ENCODE measurements at regions not wholly inside any gene's neighbourhood (a gene's known extent, or its start where the extent isn't known, plus 50 kb on each side); places are given as distances from the start of the nearest gene placed in this dataset.

- Histone ChIP-seq H3K4me3 (ENCODE audit: extremely low read depth in 1 of 4, insufficient read depth in 2 of 4, low read depth in 3 of 4, low read length in 4 of 4) (no peak overlapping the region), H4K91ac (replicated peaks; ENCODE audit: insufficient read length, low read length) (no peak overlapping the region), H4K20me1 (replicated peaks in 1 of 2; ENCODE audit: control insufficient read depth in 1 of 2, insufficient read depth in 2 of 2, low read length in 2 of 2) (no peaks in the 10 kb centered on the region), H3K14ac (ENCODE audit: insufficient read length) (no peak overlapping the region), H2AK5ac (ENCODE audit: low read depth, low read length) (no peak overlapping the region), H3K23me2 (ENCODE audit: low read depth, low read length) (no peaks in the 10 kb centered on the region), H3K56ac (replicated peaks; ENCODE audit: insufficient read length, low read depth, low read length) (no peak overlapping the region), H3K4me2 (ENCODE audit: insufficient read depth in 1 of 2, low read depth in 2 of 2, low read length in 2 of 2) (no peak overlapping the region), H3K36me3 (ENCODE audit: control insufficient read depth in 2 of 4, insufficient read depth in 4 of 4, low read length in 3 of 4) (no peaks in the 10 kb centered on the region), H2BK120ac (replicated peaks; ENCODE audit: low read depth, low read length) (no peak overlapping the region), H3K4me1 (replicated peaks in 1 of 4; ENCODE audit: control insufficient read depth in 3 of 4, insufficient read depth in 4 of 4, low read length in 3 of 4) (no peaks in the 10 kb centered on the region), H3K79me2 (ENCODE audit: control insufficient read depth in 1 of 2, insufficient read depth in 2 of 2, low read length in 2 of 2) (no peaks in the 10 kb centered on the region), H2AFZ (ENCODE audit: low read length) (no peak overlapping the region), H3K9me3 (ENCODE audit: insufficient read depth in 2 of 2, low read depth in 1 of 2, low read length in 1 of 2) (no peaks in the 10 kb centered on the region), H2BK20ac (ENCODE audit: low read length) (no peak overlapping the region), H3K9ac (replicated peaks in 1 of 4; ENCODE audit: extremely low read depth in 1 of 4, low read depth in 3 of 4, low read length in 3 of 4) (no peak overlapping the region), H4K8ac (ENCODE audit: extremely low read depth, insufficient read depth, low read length) (no peak overlapping the region), H2BK12ac (ENCODE audit: low read depth, low read length) (no peak overlapping the region), H3K18ac (ENCODE audit: extremely low read depth, low read length) (no peak overlapping the region), H3K27ac (ENCODE audit: low read depth, low read length) (no peak overlapping the region), H2BK15ac (ENCODE audit: low read length) (no peak overlapping the region), H3K4ac (replicated peaks; ENCODE audit: insufficient read length, low read depth, low read length) (no peak overlapping the region), H3K79me1 (ENCODE audit: low read depth, low read length) (no peaks in the 10 kb centered on the region), H2BK5ac (ENCODE audit: low read depth, low read length) (no peak overlapping the region), H3K23ac (ENCODE audit: insufficient read length) (no peak overlapping the region), H4K5ac (ENCODE audit: insufficient read length, low read depth, low read length) (no peak overlapping the region), H3K27me3 (replicated peaks in 1 of 4; ENCODE audit: control insufficient read depth in 3 of 4, extremely low read depth in 1 of 4, insufficient read depth in 3 of 4, low read length in 3 of 4) (no peaks in the 10 kb centered on the region)
- FAIRE-seq (no peak), DNase-seq (ENCODE audit: low read depth in 1 of 2, low spot score in 2 of 2) (no peak)
- WGBS, 2 experiments (ENCODE audit: extremely low coverage in 1 of 2, insufficient coverage in 1 of 2, insufficient read length in 1 of 2, insufficient replicate concordance in 2 of 2, low coverage in 1 of 2, low lambda C conversion rate in 2 of 2, missing lambda C conversion rate in 1 of 2): 90% methylated on average over 5 of the region's 5 CpGs; no CpG with 5 or more reads in 1 of the 2 experiments
- CTCF ChIA-PET (ENCODE audit: partially characterized antibody): interaction anchor here (0.6 kb wide), 1 partner anchor 10 kb away, joined by 3 read pairs; no protein-coding TSS in a partner anchor
- POLR2A ChIA-PET (ENCODE audit: partially characterized antibody): no interaction called here
- TF ChIP-seq ZNF274 (IDR thresholded peaks at IDR 0.05; ENCODE audit: borderline replicate concordance, extremely low read depth, low read length) (no peak), TAF1 (IDR thresholded peaks at IDR 0.05; ENCODE audit: low read depth, low read length) (no peak), SP2 (IDR thresholded peaks at IDR 0.05; ENCODE audit: low read length) (no peak), BACH1 (IDR thresholded peaks at IDR 0.05; ENCODE audit: low read length) (no peak), SUZ12 (IDR thresholded peaks at IDR 0.05; ENCODE audit: low read length) (no peak), SIN3A (conservative IDR thresholded peaks at IDR 0.05 in 1 of 2, IDR thresholded peaks at IDR 0.05 in 1 of 2; ENCODE audit: low read depth in 1 of 2, low read length in 2 of 2) (no peak), ATF2 (IDR thresholded peaks at IDR 0.05; ENCODE audit: low read length) (no peak), POLR2AphosphoS5 (IDR thresholded peaks at IDR 0.05; ENCODE audit: low read depth, low read length) (no peak), TBP (IDR thresholded peaks at IDR 0.05; ENCODE audit: low read depth, low read length) (no peak), CHD2 (IDR thresholded peaks at IDR 0.05; ENCODE audit: low read length) (no peak), NANOG (IDR thresholded peaks at IDR 0.05; ENCODE audit: insufficient read depth, low read depth, low read length, poor library complexity, severe bottlenecking) (no peak), TEAD4 (IDR thresholded peaks at IDR 0.05; ENCODE audit: low read depth, low read length) (no peak), KDM4A (IDR thresholded peaks at IDR 0.05; ENCODE audit: low read depth, low read length, severe bottlenecking) (no peak), CEBPB (IDR thresholded peaks at IDR 0.05; ENCODE audit: low read depth, low read length) (no peak), TCF12 (IDR thresholded peaks at IDR 0.05; ENCODE audit: low read depth, low read length) (no peak)
Measured at GRCh38 chr10:83512681-83513080, 626.6 kb upstream of the GHITM start.
